ENCODE measurements at regions not wholly inside any gene's neighbourhood (a gene's known extent, or its start where the extent isn't known, plus 50 kb on each side); places are given as distances from the start of the nearest gene placed in this dataset.

DNA sequence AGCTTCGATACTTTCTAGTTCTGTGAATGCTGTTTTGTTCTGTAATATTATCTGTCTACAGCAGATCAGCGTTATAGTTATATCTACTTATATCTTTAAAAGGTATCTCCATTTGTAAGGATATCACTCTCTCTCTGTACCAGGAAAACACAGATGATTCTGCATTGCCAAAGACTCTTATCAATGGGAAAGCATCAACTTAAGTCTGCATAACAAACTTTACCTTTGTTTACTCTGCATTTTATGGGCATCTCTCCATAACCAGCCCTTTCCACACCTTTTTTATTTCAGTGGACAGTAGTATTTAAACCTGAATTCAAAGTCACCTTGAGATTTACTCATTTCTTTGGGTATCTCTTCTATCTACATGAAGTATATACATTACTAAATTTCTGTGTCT is 238.7 kb upstream of the GRM7 start:
- FAIRE-seq, result no peak
- WGBS (ENCODE audit: missing lambda C conversion rate), result 0% methylated on average over 2 of the region's 2 CpGs
- TF ChIP-seq SMC3 (IDR thresholded peaks at IDR 0.05) (no peak), ESRRA (IDR thresholded peaks at IDR 0.05; ENCODE audit: borderline replicate concordance, low read length) (no peak), KDM5A (IDR thresholded peaks at IDR 0.05) (no peak), RFX5 (IDR thresholded peaks at IDR 0.05) (no peak), EP300 (IDR thresholded peaks at IDR 0.05) (no peak), TFCP2L1 (CRISPR knock-in tag; IDR thresholded peaks at IDR 0.05) (no peak), ZFP36 (IDR thresholded peaks at IDR 0.05; ENCODE audit: borderline replicate concordance, partially characterized antibody) (no peak), HOXA7 (CRISPR knock-in tag; IDR thresholded peaks at IDR 0.05) (no peak)
- TF ChIP-seq, protein P1, sequence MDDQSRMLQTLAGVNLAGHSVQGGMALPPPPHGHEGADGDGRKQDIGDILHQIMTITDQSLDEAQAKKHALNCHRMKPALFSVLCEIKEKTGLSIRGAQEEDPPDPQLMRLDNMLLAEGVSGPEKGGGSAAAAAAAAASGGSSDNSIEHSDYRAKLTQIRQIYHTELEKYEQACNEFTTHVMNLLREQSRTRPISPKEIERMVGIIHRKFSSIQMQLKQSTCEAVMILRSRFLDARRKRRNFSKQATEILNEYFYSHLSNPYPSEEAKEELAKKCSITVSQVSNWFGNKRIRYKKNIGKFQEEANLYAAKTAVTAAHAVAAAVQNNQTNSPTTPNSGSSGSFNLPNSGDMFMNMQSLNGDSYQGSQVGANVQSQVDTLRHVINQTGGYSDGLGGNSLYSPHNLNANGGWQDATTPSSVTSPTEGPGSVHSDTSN (IDR thresholded peaks at IDR 0.05), result no peak
- CTCF ChIA-PET, result no interaction called here
- no peaks in the 10 kb centered on the region for H3K4me1 ChIP-seq
- no peak overlapping the region for H3K4me3 ChIP-seq
- no peak overlapping the region for H3K27ac ChIP-seq
- DNase-seq (ENCODE audit: low read depth in 1 of 2, low spot score in 1 of 2), result no peak
- H3K9me3 ChIP-seq, result no peaks in the 10 kb centered on the region; the same call in 2 of the 3 replicates
- ATAC-seq, result no peak
- POLR2A ChIA-PET, result no interaction called here
- no peak overlapping the region for H3K4me2 ChIP-seq

DNA sequence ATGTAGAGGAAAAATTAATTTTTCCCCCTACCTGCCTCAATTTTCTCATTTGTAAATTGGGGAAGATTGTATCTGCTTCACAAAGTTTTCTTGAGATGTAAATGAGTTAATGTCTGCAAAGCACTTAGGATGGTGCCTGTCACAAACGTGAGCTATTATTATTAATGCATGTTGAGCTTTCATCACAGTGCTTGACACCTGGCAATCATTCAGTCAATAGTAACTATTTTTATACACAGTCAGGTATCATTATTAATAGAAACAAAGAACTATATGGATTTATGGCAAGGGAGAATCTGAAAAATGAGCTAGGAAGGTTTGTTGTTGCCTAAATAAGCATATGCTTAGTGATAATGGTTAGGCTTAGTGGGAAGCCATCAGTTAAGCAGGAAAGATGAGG is 238.2 kb upstream of the GRM7 start:
- CTCF ChIA-PET, result no interaction called here
- H3K27ac ChIP-seq, result no peak overlapping the region
- no peak for FAIRE-seq
- WGBS (ENCODE audit: missing lambda C conversion rate), result 0% methylated on average over 1 of the region's 1 CpG
- no peak for ATAC-seq
- no peak overlapping the region for H3K4me3 ChIP-seq
- H3K9me3 ChIP-seq, result no peaks in the 10 kb centered on the region; the same call in 2 of the 3 replicates
- TF ChIP-seq, protein P2, sequence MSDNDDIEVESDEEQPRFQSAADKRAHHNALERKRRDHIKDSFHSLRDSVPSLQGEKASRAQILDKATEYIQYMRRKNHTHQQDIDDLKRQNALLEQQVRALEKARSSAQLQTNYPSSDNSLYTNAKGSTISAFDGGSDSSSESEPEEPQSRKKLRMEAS (IDR thresholded peaks at IDR 0.05), result no peak
- no peak for TF ChIP-seq HOXB5 (CRISPR knock-in tag; IDR thresholded peaks at IDR 0.05)
- TF ChIP-seq, protein P3, sequence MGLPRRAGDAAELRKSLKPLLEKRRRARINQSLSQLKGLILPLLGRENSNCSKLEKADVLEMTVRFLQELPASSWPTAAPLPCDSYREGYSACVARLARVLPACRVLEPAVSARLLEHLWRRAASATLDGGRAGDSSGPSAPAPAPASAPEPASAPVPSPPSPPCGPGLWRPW (IDR thresholded peaks at IDR 0.05), result no peak
- no peak for TF ChIP-seq PHF8 (IDR thresholded peaks at IDR 0.05; ENCODE audit: borderline replicate concordance, low read depth)
- TF ChIP-seq RARB (CRISPR knock-in tag; IDR thresholded peaks at IDR 0.05), result no peak
- TF ChIP-seq, protein P4, sequence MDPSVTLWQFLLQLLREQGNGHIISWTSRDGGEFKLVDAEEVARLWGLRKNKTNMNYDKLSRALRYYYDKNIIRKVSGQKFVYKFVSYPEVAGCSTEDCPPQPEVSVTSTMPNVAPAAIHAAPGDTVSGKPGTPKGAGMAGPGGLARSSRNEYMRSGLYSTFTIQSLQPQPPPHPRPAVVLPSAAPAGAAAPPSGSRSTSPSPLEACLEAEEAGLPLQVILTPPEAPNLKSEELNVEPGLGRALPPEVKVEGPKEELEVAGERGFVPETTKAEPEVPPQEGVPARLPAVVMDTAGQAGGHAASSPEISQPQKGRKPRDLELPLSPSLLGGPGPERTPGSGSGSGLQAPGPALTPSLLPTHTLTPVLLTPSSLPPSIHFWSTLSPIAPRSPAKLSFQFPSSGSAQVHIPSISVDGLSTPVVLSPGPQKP (IDR thresholded peaks at IDR 0.05; ENCODE audit: low read depth, low read length), result no peak
- H3K4me1 ChIP-seq, result no peaks in the 10 kb centered on the region
- DNase-seq (ENCODE audit: low read depth in 1 of 2, low spot score in 1 of 2), result no peak
- H3K4me2 ChIP-seq, result no peak overlapping the region
- POLR2A ChIA-PET, result no interaction called here

DNA sequence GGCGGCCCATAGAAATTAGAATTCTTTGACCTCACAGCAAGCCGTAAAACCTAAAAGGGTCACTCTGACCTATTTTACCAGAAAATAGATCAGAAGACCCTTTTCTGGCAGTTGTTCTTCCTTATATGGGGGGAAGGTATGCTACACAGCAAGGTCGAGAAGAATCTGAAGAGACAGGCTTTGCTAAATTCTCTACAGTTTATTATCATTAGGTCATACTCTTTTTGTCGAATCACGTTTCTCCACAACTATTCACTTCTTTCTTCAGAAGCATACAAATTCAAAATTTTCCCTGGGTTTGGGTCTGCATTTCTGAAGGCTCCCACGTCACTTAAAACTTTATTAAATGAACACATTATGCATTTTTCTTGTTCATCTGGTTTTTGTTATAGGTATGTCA is 229.5 kb upstream of the GRM7 start:
- ATAC-seq (no peak), FAIRE-seq (no peak), DNase-seq (ENCODE audit: low read depth in 1 of 2, low spot score in 1 of 2) (no peak)
- ChIA-PET CTCF (no interaction called here), POLR2A (no interaction called here)
- TF ChIP-seq SREBF2 (IDR thresholded peaks at IDR 0.05) (no peak), RARB (CRISPR knock-in tag; IDR thresholded peaks at IDR 0.05) (no peak), FOXS1 (CRISPR knock-in tag; IDR thresholded peaks at IDR 0.05) (no peak), CBX2 (IDR thresholded peaks at IDR 0.05; ENCODE audit: borderline replicate concordance, low read depth) (no peak), CBX8 (IDR thresholded peaks at IDR 0.05) (no peak), ZC3H11A (IDR thresholded peaks at IDR 0.05) (no peak), JUNB (IDR thresholded peaks at IDR 0.05) (no peak)
- TF ChIP-seq, protein P5, sequence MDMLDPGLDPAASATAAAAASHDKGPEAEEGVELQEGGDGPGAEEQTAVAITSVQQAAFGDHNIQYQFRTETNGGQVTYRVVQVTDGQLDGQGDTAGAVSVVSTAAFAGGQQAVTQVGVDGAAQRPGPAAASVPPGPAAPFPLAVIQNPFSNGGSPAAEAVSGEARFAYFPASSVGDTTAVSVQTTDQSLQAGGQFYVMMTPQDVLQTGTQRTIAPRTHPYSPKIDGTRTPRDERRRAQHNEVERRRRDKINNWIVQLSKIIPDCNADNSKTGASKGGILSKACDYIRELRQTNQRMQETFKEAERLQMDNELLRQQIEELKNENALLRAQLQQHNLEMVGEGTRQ (IDR thresholded peaks at IDR 0.05), result no peak
- Histone ChIP-seq H3K27ac (no peak overlapping the region), H3K4me2 (no peak overlapping the region), H3K4me1 (no peaks in the 10 kb centered on the region), H3K9me3 (no peaks in the 10 kb centered on the region), H3K4me3 (no peak overlapping the region)
- 14% methylated on average over 6 of the region's 6 CpGs for WGBS (ENCODE audit: missing lambda C conversion rate)

Data from A549 (cell line).